Prostate gland (tissue), 2 donors: ENCODE measurements at regions not wholly inside any gene's neighbourhood (a gene's known extent, or its start where the extent isn't known, plus 50 kb on each side); places are given as distances from the start of the nearest gene placed in this dataset.

Source experiments
- DNase-seq: peaks from one replicate; pipeline ENCODE4 v3.0.0-alpha.2; 2019; ENCODE audit warnings: low spot score
- H3K27ac ChIP-seq, 2 donors: fragments of 200-600 bp; sonication (generic); 2 replicates each; pipeline ENCODE4 v1.5.1; 2017 to 2019
- H3K27me3 ChIP-seq: fragments of 200-600 bp; sonication (generic); replicated peaks from 2 replicates; pipeline ENCODE4 v1.5.1; 2019; ENCODE audit not compliant: insufficient read depth
- H3K36me3 ChIP-seq, 2 donors: fragments of 200-600 bp; sonication (generic); 1 replicate in 1 of 2; 2 replicates in 1 of 2; pipeline versions ENCODE4 v1.5.1 to v1.8.1; 2017 to 2019
- H3K4me1 ChIP-seq: fragments of 200-600 bp; sonication (generic); replicated peaks from 2 replicates; pipeline ENCODE4 v1.5.1; 2019
- H3K4me3 ChIP-seq, 2 donors: fragments of 200-600 bp; sonication (generic); 2 replicates each; pipeline ENCODE4 v1.5.1; 2017 to 2019
- H3K9me3 ChIP-seq: fragments of 200-600 bp; sonication (generic); 2 replicates; pipeline ENCODE4 v1.5.1; 2017
- CTCF ChIP-seq, 4 experiments: fragments of 200-600 bp in 2 of 4; fragments of 450-650 bp in 2 of 4; sonication (generic) in 2 of 4; IDR thresholded peaks; 1 replicate in 3 of 4; 2 replicates in 1 of 4; pipeline ENCODE4 v1.5.1; 2016 to 2019; ENCODE audit warnings: antibody characterized with exemption in 4 of 4, mild to moderate bottlenecking in 2 of 4, moderate library complexity in 2 of 4
- POLR2A ChIP-seq: fragments of 450-650 bp; IDR thresholded peaks from one replicate; pipeline ENCODE4 v1.6.1; 2016; ENCODE audit warnings: antibody characterized with exemption, mild to moderate bottlenecking
- POLR2AphosphoS5 ChIP-seq: sonication (generic); formaldehyde crosslinking; IDR thresholded peaks from one replicate; pipeline ENCODE4 v1.6.1; 2017; ENCODE audit warnings: antibody characterized with exemption
- WGBS: methylation state at CpG from one replicate; pipeline ENCODE4 v1.1.5; 2018; 5-methylcytosine and 5-hydroxymethylcytosine counted together
- intact Hi-C: fragments of 100-400 bp; cut with DNase I; formaldehyde crosslinking; loops from one replicate; pipeline ENCODE4 v1.14.2; 2022

GRCh38 chr5:92976156-92976555 lies 604.9 kb downstream of the NR2F1-AS1 start:
- intact Hi-C loops, result no loop called here
- TF ChIP-seq CTCF (IDR thresholded peaks at IDR 0.05) (no peak), POLR2A (no peak), POLR2AphosphoS5 (no peak)
- DNase-seq, result no peak
- Histone ChIP-seq H3K27ac (no peak overlapping the region), H3K4me3 (no peak overlapping the region), H3K36me3 (no peaks in the 10 kb centered on the region), H3K4me1 (no peaks in the 10 kb centered on the region), H3K27me3 (no peaks in the 10 kb centered on the region), H3K9me3 (no peaks in the 10 kb centered on the region)
- WGBS, result 91% methylated on average over 1 of the region's 1 CpG

GRCh38 chr5:92969781-92970237 lies 611.2 kb downstream of the NR2F1-AS1 start:
- H3K4me3 ChIP-seq, result no peak overlapping the region
- 36% methylated on average over 2 of the region's 2 CpGs for WGBS
- H3K27ac ChIP-seq, result no peak overlapping the region
- no peak for DNase-seq
- no peaks in the 10 kb centered on the region for H3K27me3 ChIP-seq
- no peaks in the 10 kb centered on the region for H3K36me3 ChIP-seq
- no peaks in the 10 kb centered on the region for H3K4me1 ChIP-seq
- TF ChIP-seq CTCF (IDR thresholded peaks at IDR 0.05) (no peak), POLR2AphosphoS5 (no peak), POLR2A (no peak)
- H3K9me3 ChIP-seq, result no peaks in the 10 kb centered on the region
- intact Hi-C loops, result no loop called here

- Histone ChIP-seq H3K27ac (no peak overlapping the region), H3K36me3 (no peaks in the 10 kb centered on the region), H3K4me1 (no peaks in the 10 kb centered on the region), H3K27me3 (no peaks in the 10 kb centered on the region), H3K9me3 (no peaks in the 10 kb centered on the region), H3K4me3 (no peak overlapping the region)
- TF ChIP-seq POLR2AphosphoS5 (no peak), POLR2A (no peak), CTCF (IDR thresholded peaks at IDR 0.05) (no peak)
- intact Hi-C loops, result no loop called here
- 85% methylated on average over 5 of the region's 5 CpGs for WGBS
- DNase-seq, result no peak
Measured at GRCh38 chr5:92969191-92969780, 611.7 kb downstream of the NR2F1-AS1 start.

GRCh38 chr5:92963800-92964199 lies 617.2 kb downstream of the NR2F1-AS1 start:
- WGBS, result 84% methylated on average over 2 of the region's 2 CpGs
- intact Hi-C loops, result no loop called here
- H3K27me3 ChIP-seq, result no peaks in the 10 kb centered on the region
- H3K4me3 ChIP-seq, result no peak overlapping the region
- no peak overlapping the region for H3K27ac ChIP-seq
- H3K36me3 ChIP-seq, result no peaks in the 10 kb centered on the region
- TF ChIP-seq CTCF (IDR thresholded peaks at IDR 0.05), result no peak
- DNase-seq, result no peak
- no peaks in the 10 kb centered on the region for H3K4me1 ChIP-seq
- H3K9me3 ChIP-seq, result no peaks in the 10 kb centered on the region

- DNase-seq, result no peak
- Histone ChIP-seq H3K4me3 (no peak overlapping the region), H3K27ac (no peak overlapping the region), H3K4me1 (no peaks in the 10 kb centered on the region), H3K27me3 (no peaks in the 10 kb centered on the region), H3K36me3 (no peaks in the 10 kb centered on the region), H3K9me3 (no peaks in the 10 kb centered on the region)
- TF ChIP-seq POLR2A, result no peak
- TF ChIP-seq CTCF (IDR thresholded peaks at IDR 0.05), result no peak
- no peak for TF ChIP-seq POLR2AphosphoS5
- intact Hi-C loops, result no loop called here
Measured at GRCh38 chr5:92962752-92963151, 618.3 kb downstream of the NR2F1-AS1 start.
